Caco-2 (cell line): ENCODE measurements at regions not wholly inside any gene's neighbourhood (a gene's known extent, or its start where the extent isn't known, plus 50 kb on each side); places are given as distances from the start of the nearest gene placed in this dataset.

Experiments
- BruUV-seq: library from RNA; stranded (reverse); fragments of 400-500 nt; replicated peaks from 2 replicates; lab custom pipeline; 2021; lab: Mats Ljungman, UMichigan
- CTCF ChIA-PET: fragments of 300-600 bp; sonication (Branson Sonifier 250); formaldehyde crosslinking; loops from one replicate; lab custom pipeline; 2022; ENCODE audit warnings: antibody characterized with exemption; lab: Charles Lee
- POLR2A ChIA-PET: fragments of 300-600 bp; sonication (Branson Sonifier 250); formaldehyde crosslinking; loops from one replicate; lab custom pipeline; 2022; ENCODE audit warnings: antibody characterized with exemption; lab: Charles Lee
- DNase-seq, 2 experiments: peaks; one replicate each; pipeline versions ENCODE4 v3.0.0 to v3.0.0-alpha.2; 2020 to 2022
- H3K27me3 ChIP-seq: replicated peaks from 2 replicates; pipeline ENCODE4 v1.6.0; 2011; ENCODE audit warnings: low read length; ENCODE audit not compliant: control insufficient read depth, insufficient read depth
- H3K36me3 ChIP-seq: 2 replicates; pipeline ENCODE4 v1.5.1; 2011; ENCODE audit warnings: low read length; ENCODE audit not compliant: control insufficient read depth, insufficient read depth
- H3K4me1 ChIP-seq: fragments of 250-450 bp; sonication (Bioruptor Pico); 2 replicates; pipeline ENCODE4 v1.5.1; 2020; ENCODE audit warnings: mild to moderate bottlenecking
- H3K4me3 ChIP-seq: 2 replicates; pipeline ENCODE4 v1.5.1; 2011; ENCODE audit warnings: low read depth, mild to moderate bottlenecking, control low read depth, low read length
- H3K9me3 ChIP-seq: fragments of 250-450 bp; sonication (Bioruptor Pico); 2 replicates; pipeline ENCODE4 v1.5.1; 2020; ENCODE audit warnings: mild to moderate bottlenecking, moderate library complexity
- H3K27ac Mint-ChIP-seq: one replicate; pipeline ENCODE4 v1.8.0; 2022; ENCODE audit warnings: mixed read lengths; ENCODE audit not compliant: unreplicated experiment
- H3K27me3 Mint-ChIP-seq: one replicate; pipeline ENCODE4 v1.8.0; 2022; ENCODE audit warnings: mixed read lengths; ENCODE audit not compliant: insufficient read depth, unreplicated experiment
- H3K36me3 Mint-ChIP-seq: one replicate; pipeline ENCODE4 v1.8.0; 2022; ENCODE audit warnings: mild to moderate bottlenecking, mixed read lengths; ENCODE audit not compliant: insufficient read depth, unreplicated experiment
- H3K4me1 Mint-ChIP-seq: one replicate; pipeline ENCODE4 v1.8.0; 2022; ENCODE audit warnings: low read depth, mixed read lengths; ENCODE audit not compliant: unreplicated experiment
- H3K4me3 Mint-ChIP-seq: one replicate; pipeline ENCODE4 v1.8.0; 2022; ENCODE audit warnings: mild to moderate bottlenecking, moderate library complexity, mixed read lengths; ENCODE audit not compliant: unreplicated experiment
- H3K9me3 Mint-ChIP-seq: one replicate; pipeline ENCODE4 v1.8.0; 2022; ENCODE audit warnings: mixed read lengths; ENCODE audit not compliant: unreplicated experiment
- CTCF ChIP-seq, 2 experiments: fragments of 200-600 bp in 1 of 2; IDR thresholded peaks; 1 replicate in 1 of 2; 2 replicates in 1 of 2; pipeline versions ENCODE4 v1.5.1 to v1.8.0; 2011 to 2022; ENCODE audit warnings: antibody characterized with exemption in 1 of 2, control low read depth in 1 of 2, inconsistent platforms in 1 of 2, low read depth in 1 of 2, low read length in 1 of 2, mild to moderate bottlenecking in 1 of 2, moderate library complexity in 1 of 2; ENCODE audit not compliant: insufficient read depth in 1 of 2, severe bottlenecking in 1 of 2, unreplicated experiment in 1 of 2
- intact Hi-C: fragments of 100-400 bp; cut with micrococcal nuclease; formaldehyde crosslinking; loops from one replicate; pipeline ENCODE4 v1.10.0; 2022; ENCODE audit not compliant: unreplicated experiment

GRCh38 chr15:62825191-62825590 is 217.4 kb upstream of the TPM1 start:
- no peak overlapping the region for H3K4me3 Mint-ChIP-seq
- H3K36me3 ChIP-seq = peaks cover 3% of the 10 kb centered on the region; the same call in 1 of the 2 replicates
- H3K9me3 ChIP-seq = no peaks in the 10 kb centered on the region
- H3K4me1 Mint-ChIP-seq = peaks cover 26% of the 10 kb centered on the region
- no TSS peak for BruUV-seq
- intact Hi-C loops = no loop called here
- no peaks in the 10 kb centered on the region for H3K9me3 Mint-ChIP-seq
- ChIA-PET CTCF (no interaction called here), POLR2A (no interaction called here)
- H3K4me1 ChIP-seq = peaks cover 28% of the 10 kb centered on the region
- no peak overlapping the region for H3K27ac Mint-ChIP-seq
- no peak overlapping the region for H3K4me3 ChIP-seq
- H3K36me3 Mint-ChIP-seq = peaks cover 33% of the 10 kb centered on the region
- no peak for TF ChIP-seq CTCF (IDR thresholded peaks at IDR 0.05; ENCODE audit: insufficient read depth in 1 of 2, low read depth in 1 of 2, low read length in 1 of 2, severe bottlenecking in 1 of 2, unreplicated experiment in 1 of 2)
- no peaks in the 10 kb centered on the region for H3K27me3 ChIP-seq
- DNase-seq = no peak
- H3K27me3 Mint-ChIP-seq = no peaks in the 10 kb centered on the region

- H3K27me3 ChIP-seq = no peaks in the 10 kb centered on the region
- DNase-seq = no peak
- ChIA-PET CTCF (no interaction called here), POLR2A (no interaction called here)
- H3K36me3 Mint-ChIP-seq = peaks cover 30% of the 10 kb centered on the region
- no peak overlapping the region for H3K27ac Mint-ChIP-seq
- peaks cover 12% of the 10 kb centered on the region for H3K4me1 Mint-ChIP-seq
- no TSS peak for BruUV-seq
- no peak for TF ChIP-seq CTCF (IDR thresholded peaks at IDR 0.05; ENCODE audit: insufficient read depth in 1 of 2, low read depth in 1 of 2, low read length in 1 of 2, severe bottlenecking in 1 of 2, unreplicated experiment in 1 of 2)
- H3K9me3 Mint-ChIP-seq = no peaks in the 10 kb centered on the region
- H3K27me3 Mint-ChIP-seq = no peaks in the 10 kb centered on the region
- H3K36me3 ChIP-seq = 0 out of 2 replicates have a peak, but pooled peaks cover 1% of the 10 kb centered on the region
- H3K4me1 ChIP-seq = peaks cover 15% of the 10 kb centered on the region
- no peaks in the 10 kb centered on the region for H3K9me3 ChIP-seq
- no peak overlapping the region for H3K4me3 Mint-ChIP-seq
- H3K4me3 ChIP-seq = no peak overlapping the region
- intact Hi-C loops = no loop called here
Observed at GRCh38 chr15:62826561-62826960, 216.0 kb upstream of the TPM1 start.

GRCh38 chr15:62828364-62828763 is 214.2 kb upstream of the TPM1 start:
- no TSS peak for BruUV-seq
- no peaks in the 10 kb centered on the region for H3K9me3 Mint-ChIP-seq
- no peak overlapping the region for H3K4me3 Mint-ChIP-seq
- DNase-seq = no peak
- H3K27me3 Mint-ChIP-seq = no peaks in the 10 kb centered on the region
- H3K4me3 ChIP-seq = no peak overlapping the region
- H3K27me3 ChIP-seq = no peaks in the 10 kb centered on the region
- peaks cover 13% of the 10 kb centered on the region for H3K4me1 Mint-ChIP-seq
- peaks cover 13% of the 10 kb centered on the region for H3K4me1 ChIP-seq
- H3K36me3 ChIP-seq = 0 out of 2 replicates have a peak, but pooled peaks cover 2% of the 10 kb centered on the region
- intact Hi-C loops = no loop called here
- ChIA-PET POLR2A (interaction anchor here (0.6 kb wide), 1 partner anchor 250 kb away, joined by 3 read pairs; no protein-coding TSS in a partner anchor), CTCF (no interaction called here)
- peak overlapping the region; percentile 45 for H3K27ac Mint-ChIP-seq
- no peak for TF ChIP-seq CTCF (IDR thresholded peaks at IDR 0.05; ENCODE audit: insufficient read depth in 1 of 2, low read depth in 1 of 2, low read length in 1 of 2, severe bottlenecking in 1 of 2, unreplicated experiment in 1 of 2)
- H3K36me3 Mint-ChIP-seq = peaks cover 30% of the 10 kb centered on the region
- no peaks in the 10 kb centered on the region for H3K9me3 ChIP-seq
